ENCODE measurements at regions not wholly inside any gene's neighbourhood (a gene's known extent, or its start where the extent isn't known, plus 50 kb on each side); places are given as distances from the start of the nearest gene placed in this dataset.

DNA sequence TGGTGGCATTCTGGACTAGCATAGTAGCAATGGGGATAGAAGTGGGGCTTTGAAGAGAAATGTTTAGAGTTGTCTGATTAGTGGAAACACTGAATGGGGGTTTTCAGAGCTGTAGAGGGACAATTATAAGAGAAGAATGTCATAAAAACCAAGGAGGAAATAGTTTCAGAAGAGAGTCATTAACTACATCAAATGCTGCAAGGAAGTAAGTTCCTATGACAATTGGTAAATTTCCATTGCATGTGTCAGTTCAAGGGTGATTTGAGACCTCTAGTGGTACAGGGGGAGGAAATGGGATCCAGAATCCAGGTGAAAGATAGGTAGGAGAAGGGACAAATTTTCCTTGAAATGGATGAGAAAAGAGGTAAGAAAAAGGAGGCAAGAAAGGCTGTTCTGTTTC lies 68.3 kb upstream of the TBC1D5 start:
- no peak overlapping the region for H3K4me2 ChIP-seq (ENCODE audit: insufficient read depth in 1 of 2, low read depth in 2 of 2, low read length in 2 of 2)
- H2AFZ ChIP-seq (ENCODE audit: low read length) = no peak overlapping the region
- no peaks in the 10 kb centered on the region for H3K4me1 ChIP-seq (replicated peaks in 1 of 4; ENCODE audit: control insufficient read depth in 3 of 4, insufficient read depth in 4 of 4, low read length in 3 of 4)
- H3K4me3 ChIP-seq (ENCODE audit: extremely low read depth in 1 of 4, insufficient read depth in 2 of 4, low read depth in 3 of 4, low read length in 4 of 4) = no peak overlapping the region
- H3K23ac ChIP-seq (ENCODE audit: insufficient read length) = no peak overlapping the region
- H4K91ac ChIP-seq (replicated peaks; ENCODE audit: insufficient read length, low read length) = no peak overlapping the region
- H4K8ac ChIP-seq (ENCODE audit: extremely low read depth, insufficient read depth, low read length) = no peak overlapping the region
- H3K36me3 ChIP-seq (ENCODE audit: control insufficient read depth in 2 of 4, insufficient read depth in 4 of 4, low read length in 3 of 4) = no peaks in the 10 kb centered on the region
- H3K79me1 ChIP-seq (ENCODE audit: low read depth, low read length) = no peaks in the 10 kb centered on the region
- no peaks in the 10 kb centered on the region for H3K27me3 ChIP-seq (replicated peaks in 1 of 4; ENCODE audit: control insufficient read depth in 3 of 4, extremely low read depth in 1 of 4, insufficient read depth in 3 of 4, low read length in 3 of 4)
- H2BK15ac ChIP-seq (ENCODE audit: low read length) = no peak overlapping the region
- H3K14ac ChIP-seq (ENCODE audit: insufficient read length) = no peak overlapping the region
- ChIA-PET POLR2A (ENCODE audit: partially characterized antibody) (no interaction called here), CTCF (ENCODE audit: partially characterized antibody) (no interaction called here)
- no peak overlapping the region for H3K56ac ChIP-seq (replicated peaks; ENCODE audit: insufficient read length, low read depth, low read length)
- H2BK12ac ChIP-seq (ENCODE audit: low read depth, low read length) = no peak overlapping the region
- FAIRE-seq = no peak
- H3K4ac ChIP-seq (replicated peaks; ENCODE audit: insufficient read length, low read depth, low read length) = no peak overlapping the region
- no peak overlapping the region for H2AK5ac ChIP-seq (ENCODE audit: low read depth, low read length)
- H3K23me2 ChIP-seq (ENCODE audit: low read depth, low read length) = no peaks in the 10 kb centered on the region
- TF ChIP-seq CEBPB (IDR thresholded peaks at IDR 0.05; ENCODE audit: low read depth, low read length) = no peak
- peak; percentile 36 to 37; a peak in 3 of 4 replicates for TF ChIP-seq RAD21 (IDR thresholded peaks at IDR 0.05 in 1 of 2, conservative IDR thresholded peaks at IDR 0.05 in 1 of 2; ENCODE audit: low read depth in 2 of 2, low read length in 2 of 2)
- TF ChIP-seq, protein P1, sequence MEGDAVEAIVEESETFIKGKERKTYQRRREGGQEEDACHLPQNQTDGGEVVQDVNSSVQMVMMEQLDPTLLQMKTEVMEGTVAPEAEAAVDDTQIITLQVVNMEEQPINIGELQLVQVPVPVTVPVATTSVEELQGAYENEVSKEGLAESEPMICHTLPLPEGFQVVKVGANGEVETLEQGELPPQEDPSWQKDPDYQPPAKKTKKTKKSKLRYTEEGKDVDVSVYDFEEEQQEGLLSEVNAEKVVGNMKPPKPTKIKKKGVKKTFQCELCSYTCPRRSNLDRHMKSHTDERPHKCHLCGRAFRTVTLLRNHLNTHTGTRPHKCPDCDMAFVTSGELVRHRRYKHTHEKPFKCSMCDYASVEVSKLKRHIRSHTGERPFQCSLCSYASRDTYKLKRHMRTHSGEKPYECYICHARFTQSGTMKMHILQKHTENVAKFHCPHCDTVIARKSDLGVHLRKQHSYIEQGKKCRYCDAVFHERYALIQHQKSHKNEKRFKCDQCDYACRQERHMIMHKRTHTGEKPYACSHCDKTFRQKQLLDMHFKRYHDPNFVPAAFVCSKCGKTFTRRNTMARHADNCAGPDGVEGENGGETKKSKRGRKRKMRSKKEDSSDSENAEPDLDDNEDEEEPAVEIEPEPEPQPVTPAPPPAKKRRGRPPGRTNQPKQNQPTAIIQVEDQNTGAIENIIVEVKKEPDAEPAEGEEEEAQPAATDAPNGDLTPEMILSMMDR (IDR thresholded peaks at IDR 0.05; ENCODE audit: control extremely low read depth in 1 of 3, insufficient read depth in 1 of 3, low read depth in 1 of 3, low read length in 3 of 3) = peak in 1 of 3 experiments; percentile 30; a peak in 2 of 4 replicates
- TF ChIP-seq, protein P2, sequence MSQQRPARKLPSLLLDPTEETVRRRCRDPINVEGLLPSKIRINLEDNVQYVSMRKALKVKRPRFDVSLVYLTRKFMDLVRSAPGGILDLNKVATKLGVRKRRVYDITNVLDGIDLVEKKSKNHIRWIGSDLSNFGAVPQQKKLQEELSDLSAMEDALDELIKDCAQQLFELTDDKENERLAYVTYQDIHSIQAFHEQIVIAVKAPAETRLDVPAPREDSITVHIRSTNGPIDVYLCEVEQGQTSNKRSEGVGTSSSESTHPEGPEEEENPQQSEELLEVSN (IDR thresholded peaks at IDR 0.05) = no peak
- no peak overlapping the region for H2BK120ac ChIP-seq (replicated peaks; ENCODE audit: low read depth, low read length)
- H2BK20ac ChIP-seq (ENCODE audit: low read length) = no peak overlapping the region
- H3K79me2 ChIP-seq (ENCODE audit: control insufficient read depth in 1 of 2, insufficient read depth in 2 of 2, low read length in 2 of 2) = no peaks in the 10 kb centered on the region
- DNase-seq (ENCODE audit: low read depth in 1 of 2, low spot score in 2 of 2) = no peak
- H3K9ac ChIP-seq (replicated peaks in 1 of 4; ENCODE audit: extremely low read depth in 1 of 4, low read depth in 3 of 4, low read length in 3 of 4) = no peak overlapping the region
- no peaks in the 10 kb centered on the region for H4K20me1 ChIP-seq (replicated peaks in 1 of 2; ENCODE audit: control insufficient read depth in 1 of 2, insufficient read depth in 2 of 2, low read length in 2 of 2)
- no peak overlapping the region for H2BK5ac ChIP-seq (ENCODE audit: low read depth, low read length)
- no peak overlapping the region for H4K5ac ChIP-seq (ENCODE audit: insufficient read length, low read depth, low read length)
- H3K18ac ChIP-seq (ENCODE audit: extremely low read depth, low read length) = no peak overlapping the region
- H3K9me3 ChIP-seq (ENCODE audit: insufficient read depth in 2 of 2, low read depth in 1 of 2, low read length in 1 of 2) = no peaks in the 10 kb centered on the region
- H3K27ac ChIP-seq (ENCODE audit: low read depth, low read length) = no peak overlapping the region

All from H1 (cell line).